DMS 273 (cell line): ENCODE measurements at regions not wholly inside any gene's neighbourhood (a gene's known extent, or its start where the extent isn't known, plus 50 kb on each side); places are given as distances from the start of the nearest gene placed in this dataset.
"Not testable (repeated sequence)": the region's sequence is repeated elsewhere in the genome, so short reads cannot be mapped to it uniquely, and the experiment has no call there.

ENCODE experiments used
- DNase-seq: peaks from one replicate; lab custom pipeline; 2025; ENCODE audit not compliant: unreplicated experiment; lab: John Stamatoyannopoulos, UW

GRCh38 chr18:68153821-68154220, 561.1 kb downstream of the TMX3 start:
- DNase-seq: not testable (repeated sequence)

- DNase-seq: no peak
These were observed 562.1 kb downstream of the TMX3 start for GRCh38 chr18:68152770-68153169.

- no peak for DNase-seq
These were observed 563.9 kb downstream of the TMX3 start for GRCh38 chr18:68150961-68151360.

GRCh38 chr18:68148863-68149262, 566.0 kb downstream of the TMX3 start:
- peak; percentile 66 for DNase-seq

- DNase-seq: no peak
These were observed 567.2 kb downstream of the TMX3 start for GRCh38 chr18:68147728-68148127.

GRCh38 chr18:68121826-68122225, 593.1 kb downstream of the TMX3 start:
- no peak for DNase-seq

- DNase-seq: no peak
These were observed 593.6 kb downstream of the TMX3 start for GRCh38 chr18:68121308-68121707.

- DNase-seq: no peak
These were observed 598.5 kb upstream of the DSEL start for GRCh38 chr18:68114989-68115388.

- no peak for DNase-seq
These were observed 587.5 kb upstream of the DSEL start for GRCh38 chr18:68104036-68104435.

GRCh38 chr18:68103561-68103960, 587.0 kb upstream of the DSEL start:
- no peak for DNase-seq

- no peak for DNase-seq
These were observed 585.6 kb upstream of the DSEL start for GRCh38 chr18:68102117-68102516.

GRCh38 chr18:68098655-68099054, 582.1 kb upstream of the DSEL start:
- DNase-seq: no peak

GRCh38 chr18:68086481-68086880, 570.0 kb upstream of the DSEL start:
- no peak for DNase-seq

- DNase-seq: no peak
These were observed 568.7 kb upstream of the DSEL start for GRCh38 chr18:68085251-68085650.

GRCh38 chr18:68083776-68084175, 567.3 kb upstream of the DSEL start:
- DNase-seq: no peak

GRCh38 chr18:68083131-68083530, 566.6 kb upstream of the DSEL start:
- no peak for DNase-seq

- DNase-seq: no peak
These were observed 556.2 kb upstream of the DSEL start for GRCh38 chr18:68072744-68073143.

GRCh38 chr18:68060871-68061270, 544.4 kb upstream of the DSEL start:
- no peak for DNase-seq

GRCh38 chr18:68056936-68057335, 540.4 kb upstream of the DSEL start:
- no peak for DNase-seq

GRCh38 chr18:68054669-68055068, 538.1 kb upstream of the DSEL start:
- no peak for DNase-seq

GRCh38 chr18:68053290-68053689, 536.8 kb upstream of the DSEL start:
- DNase-seq: no peak

- no peak for DNase-seq
These were observed 524.8 kb upstream of the DSEL start for GRCh38 chr18:68041327-68041726.

GRCh38 chr18:68040198-68040597, 523.7 kb upstream of the DSEL start:
- no peak for DNase-seq
